Lung (tissue), 11 donors: ENCODE measurements at regions not wholly inside any gene's neighbourhood (a gene's known extent, or its start where the extent isn't known, plus 50 kb on each side); places are given as distances from the start of the nearest gene placed in this dataset.

Source experiments
- ATAC-seq: fragments of 200-7000 bp; cut with Tn5 transposase; one replicate; pipeline ENCODE4 v1.9.1; 2020; ENCODE audit warnings: moderate number of reproducible peaks; ENCODE audit not compliant: insufficient read depth, low FRiP score
- DNase-seq, 3 donors: peaks; one replicate each; pipeline ENCODE4 v3.0.0-alpha.2; 2013 to 2017
- H3K27ac ChIP-seq, 2 donors: one replicate each; pipeline ENCODE4 v1.5.1; 2013; ENCODE audit warnings: mild to moderate bottlenecking in 2 of 2, moderate library complexity in 2 of 2, control low read depth in 1 of 2, inconsistent platforms in 1 of 2, low read depth in 1 of 2, low read length in 1 of 2
- H3K27me3 ChIP-seq, 3 donors: one replicate each; pipeline ENCODE4 v1.5.1; 2013; ENCODE audit warnings: low read length in 2 of 3; ENCODE audit not compliant: control insufficient read depth in 3 of 3, insufficient read depth in 3 of 3
- H3K36me3 ChIP-seq, 4 donors: one replicate each; pipeline ENCODE4 v1.5.1; 2013; ENCODE audit warnings: low read length in 4 of 4, mild to moderate bottlenecking in 1 of 4, moderate library complexity in 1 of 4; ENCODE audit not compliant: control insufficient read depth in 4 of 4, insufficient read depth in 4 of 4
- H3K4me1 ChIP-seq, 5 donors: one replicate each; pipeline ENCODE4 v1.5.1; 2013; ENCODE audit warnings: low read length in 5 of 5, mild to moderate bottlenecking in 2 of 5, moderate library complexity in 1 of 5; ENCODE audit not compliant: control insufficient read depth in 5 of 5, insufficient read depth in 5 of 5
- H3K4me3 ChIP-seq: one replicate; pipeline ENCODE4 v1.5.1; 2013; ENCODE audit warnings: mild to moderate bottlenecking, control low read depth, moderate library complexity
- H3K9ac ChIP-seq, 2 donors: one replicate each; pipeline ENCODE4 v1.5.1; 2013; ENCODE audit warnings: low read length in 2 of 2, control low read depth in 1 of 2; ENCODE audit not compliant: insufficient read depth in 1 of 2
- H3K9me3 ChIP-seq, 4 donors: one replicate each; pipeline ENCODE4 v1.5.1; 2013; ENCODE audit warnings: low read length in 3 of 4, mild to moderate bottlenecking in 1 of 4, moderate library complexity in 1 of 4; ENCODE audit not compliant: control insufficient read depth in 4 of 4, insufficient read depth in 3 of 4
- CTCF ChIP-seq: IDR thresholded peaks from 2 replicates; pipeline ENCODE4 v1.5.1; 2012; ENCODE audit warnings: mild to moderate bottlenecking; ENCODE audit errors: control extremely low read depth, extremely low read depth
- WGBS, 2 donors: extraction: QIAGEN DNeasy Blood & Tissue Kit; methylation state at CpG; one replicate each; pipeline ENCODE4 v1.1.7; 2013; 5-methylcytosine and 5-hydroxymethylcytosine counted together
- donor health status: control.
- donor health status: control.
- donor health status: Bipolar disorder and iron deficiency.
- donor health status: healthy.
- donor health status: DM: yes; HTN: yes; CAD: no.

DNA sequence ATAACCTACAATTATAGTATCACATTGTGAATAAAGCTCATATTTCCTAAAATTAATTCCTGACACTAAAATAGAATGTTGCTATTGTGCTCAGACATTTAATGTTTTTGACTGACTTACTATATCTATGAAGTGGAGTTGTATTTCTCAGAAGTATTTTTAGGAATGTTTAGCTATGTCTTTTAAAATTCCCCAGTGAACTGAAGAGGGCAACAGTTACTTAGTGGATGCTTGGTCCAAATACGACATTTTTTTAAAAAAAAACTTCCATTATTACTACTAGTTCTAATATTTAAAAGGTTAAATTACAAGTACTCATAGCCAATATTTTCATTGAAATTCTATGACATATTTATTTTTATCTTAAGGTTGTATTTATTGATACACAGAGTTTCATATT, 460.2 kb downstream of the COL12A1 start:
- Histone ChIP-seq H3K27me3 (peaks cover 0 to 2% (median 2%) of the 10 kb centered on the region in 3 donors), H3K36me3 (no peaks in the 10 kb centered on the region), H3K9ac (no peak overlapping the region), H3K27ac (no peak overlapping the region), H3K9me3 (no peaks in the 10 kb centered on the region), H3K4me3 (no peak overlapping the region), H3K4me1 (peaks cover 0 to 2% (median 0%) of the 10 kb centered on the region in 5 donors)
- no peak for TF ChIP-seq CTCF
- ATAC-seq = no peak
- WGBS, 2 donors = 54 to 73% methylated on average over 1 of the region's 1 CpG
- no peak for DNase-seq

DNA sequence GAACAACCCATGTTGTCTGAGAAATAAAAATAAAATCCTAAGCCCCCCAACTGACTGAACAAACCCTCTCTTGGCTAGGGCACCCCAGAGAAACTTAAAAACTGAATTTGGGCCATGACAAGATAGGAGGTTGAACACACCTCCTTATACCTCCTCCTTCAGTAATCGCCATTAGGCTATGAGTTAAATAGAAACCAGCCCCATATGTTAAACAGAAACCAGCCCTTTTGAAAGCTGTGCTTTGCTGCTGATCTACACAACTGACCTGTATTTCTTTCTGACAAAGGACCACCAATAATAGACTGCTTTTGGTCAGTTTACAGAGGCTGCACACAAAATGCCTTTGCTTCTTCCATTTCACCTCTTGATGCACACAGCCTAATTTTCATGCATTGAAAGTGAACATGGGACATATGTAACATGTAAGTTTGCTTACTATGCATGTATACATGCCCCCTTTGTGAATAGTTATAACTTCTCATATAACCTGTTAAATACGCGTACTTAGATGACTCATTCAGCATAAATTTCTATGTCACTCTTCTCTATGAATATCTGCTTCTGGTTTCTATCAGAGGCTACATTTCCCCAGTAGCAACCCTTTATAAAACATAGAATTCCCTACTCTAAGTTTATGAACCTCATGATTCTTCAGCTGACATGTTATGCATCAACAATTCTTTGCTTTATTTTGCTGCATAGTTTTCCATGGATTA, 462.9 kb downstream of the COL12A1 start:
- no peaks in the 10 kb centered on the region for H3K36me3 ChIP-seq
- H3K27ac ChIP-seq = no peak overlapping the region
- no peak for TF ChIP-seq CTCF
- WGBS, 2 donors = 76 to 94% methylated on average over 3 of the region's 3 CpGs
- no peak for DNase-seq
- no peak overlapping the region for H3K4me3 ChIP-seq
- H3K9me3 ChIP-seq = no peaks in the 10 kb centered on the region
- peaks cover 0 to 2% (median 2%) of the 10 kb centered on the region in 3 donors for H3K27me3 ChIP-seq
- H3K4me1 ChIP-seq = no peaks in the 10 kb centered on the region
- no peak for ATAC-seq
- no peak overlapping the region for H3K9ac ChIP-seq

DNA sequence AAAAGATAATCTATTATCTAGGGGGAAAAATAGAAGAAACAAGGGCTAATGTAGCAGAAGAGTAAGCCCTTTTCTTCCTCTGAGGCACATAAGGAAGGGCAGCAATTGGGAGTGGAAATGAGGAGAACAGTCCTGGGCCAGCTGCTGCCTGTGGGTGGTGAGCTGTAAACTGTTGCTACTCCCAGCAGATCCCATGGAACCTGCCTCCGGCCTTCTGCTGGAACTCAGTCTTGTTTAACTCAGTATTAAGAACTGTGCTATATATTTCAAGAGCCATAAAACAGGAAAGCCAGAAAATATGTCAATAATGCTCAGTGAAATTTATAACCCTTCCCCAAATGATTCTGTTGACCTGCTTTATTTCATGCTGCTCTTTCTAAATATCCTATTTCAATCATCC, 464.2 kb downstream of the COL12A1 start:
- no peaks in the 10 kb centered on the region for H3K36me3 ChIP-seq
- ATAC-seq (no peak), DNase-seq (no peak)
- H3K27ac ChIP-seq = no peak overlapping the region
- TF ChIP-seq CTCF = no peak
- H3K4me3 ChIP-seq = no peak overlapping the region
- peaks cover 0 to 2% (median 0%) of the 10 kb centered on the region in 3 donors for H3K27me3 ChIP-seq
- 80 to 84% methylated on average over 1 of the region's 1 CpG for WGBS, 2 donors
- H3K4me1 ChIP-seq = no peaks in the 10 kb centered on the region
- no peak overlapping the region for H3K9ac ChIP-seq
- H3K9me3 ChIP-seq = peaks cover 0 to 3% (median 0%) of the 10 kb centered on the region in 4 donors

DNA sequence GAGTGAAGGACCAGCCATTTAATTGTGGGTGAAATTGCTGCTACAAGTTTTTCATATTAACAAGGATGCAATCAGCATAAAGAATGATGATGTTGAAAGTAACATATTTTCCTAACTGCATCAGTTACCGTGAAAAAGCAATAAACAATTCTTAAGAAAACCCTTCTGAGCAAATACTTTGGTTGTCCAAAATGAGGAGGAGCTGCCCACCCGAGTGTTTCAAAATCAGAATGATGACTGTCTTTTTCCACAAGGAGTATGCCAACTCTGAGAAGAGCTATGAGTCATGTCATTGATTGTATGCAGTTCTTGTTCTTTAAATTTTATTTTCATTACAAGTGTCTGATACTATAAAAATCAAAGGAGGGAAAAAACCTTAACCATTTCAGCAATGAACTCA, 470.5 kb downstream of the COL12A1 start:
- Histone ChIP-seq H3K4me3 (no peak overlapping the region), H3K27ac (no peak overlapping the region), H3K9me3 (peaks cover 0 to 3% (median 0%) of the 10 kb centered on the region in 4 donors), H3K27me3 (no peaks in the 10 kb centered on the region), H3K9ac (no peak overlapping the region), H3K36me3 (no peaks in the 10 kb centered on the region), H3K4me1 (no peaks in the 10 kb centered on the region)
- WGBS, 2 donors = 44 to 73% methylated on average over 2 of the region's 2 CpGs
- ATAC-seq (no peak), DNase-seq (no peak)
- TF ChIP-seq CTCF = no peak
